ENCODE measurements at regions not wholly inside any gene's neighbourhood (a gene's known extent, or its start where the extent isn't known, plus 50 kb on each side); places are given as distances from the start of the nearest gene placed in this dataset.

DNA sequence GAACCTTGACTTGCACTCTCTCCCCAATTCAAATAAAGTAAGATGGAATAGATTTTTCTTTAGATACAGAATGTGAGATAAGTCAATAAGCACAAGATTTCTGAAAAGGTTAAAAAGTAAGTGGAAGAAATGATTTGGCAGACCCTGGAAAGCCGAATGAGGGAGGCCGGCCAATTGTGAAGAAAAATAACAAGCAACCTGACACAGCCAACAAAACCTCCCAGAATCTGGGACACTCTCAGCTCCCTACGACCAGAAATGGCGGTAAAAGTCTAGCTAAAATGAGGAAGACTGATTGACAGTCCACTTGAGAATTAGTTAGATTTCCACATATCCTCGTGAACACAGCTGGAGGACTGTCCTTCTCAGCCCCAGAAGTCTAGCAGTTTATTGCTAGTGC, 85.4 kb downstream of the KLF12 start:
- TF ChIP-seq ZNF140 (tag by site-specific recombination; IDR thresholded peaks at IDR 0.05) (no peak), ZNF510 (tag by site-specific recombination; IDR thresholded peaks at IDR 0.05; ENCODE audit: insufficient replicate concordance) (no peak), ZNF76 (tag by site-specific recombination; IDR thresholded peaks at IDR 0.05; ENCODE audit: borderline replicate concordance, low read depth) (no peak), SP2 (tag by site-specific recombination; IDR thresholded peaks at IDR 0.05) (no peak), BCL11A (tag by site-specific recombination; IDR thresholded peaks at IDR 0.05; ENCODE audit: low read depth) (no peak), ZNF184 (tag by site-specific recombination; IDR thresholded peaks at IDR 0.05) (no peak), ZBTB8A (tag by site-specific recombination; IDR thresholded peaks at IDR 0.05) (no peak)
- TF ChIP-seq, protein P1, sequence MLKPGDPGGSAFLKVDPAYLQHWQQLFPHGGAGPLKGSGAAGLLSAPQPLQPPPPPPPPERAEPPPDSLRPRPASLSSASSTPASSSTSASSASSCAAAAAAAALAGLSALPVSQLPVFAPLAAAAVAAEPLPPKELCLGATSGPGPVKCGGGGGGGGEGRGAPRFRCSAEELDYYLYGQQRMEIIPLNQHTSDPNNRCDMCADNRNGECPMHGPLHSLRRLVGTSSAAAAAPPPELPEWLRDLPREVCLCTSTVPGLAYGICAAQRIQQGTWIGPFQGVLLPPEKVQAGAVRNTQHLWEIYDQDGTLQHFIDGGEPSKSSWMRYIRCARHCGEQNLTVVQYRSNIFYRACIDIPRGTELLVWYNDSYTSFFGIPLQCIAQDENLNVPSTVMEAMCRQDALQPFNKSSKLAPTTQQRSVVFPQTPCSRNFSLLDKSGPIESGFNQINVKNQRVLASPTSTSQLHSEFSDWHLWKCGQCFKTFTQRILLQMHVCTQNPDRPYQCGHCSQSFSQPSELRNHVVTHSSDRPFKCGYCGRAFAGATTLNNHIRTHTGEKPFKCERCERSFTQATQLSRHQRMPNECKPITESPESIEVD (tag by site-specific recombination; IDR thresholded peaks at IDR 0.05) = no peak
- H3K36me3 ChIP-seq (ENCODE audit: control insufficient read depth in 2 of 2, insufficient read depth in 1 of 2, low read length in 2 of 2) = no peaks in the 10 kb centered on the region
- no peaks in the 10 kb centered on the region for H3K4me1 ChIP-seq (ENCODE audit: control insufficient read depth, insufficient read depth, low read length)
- no peaks in the 10 kb centered on the region for H3K9me3 ChIP-seq (ENCODE audit: control insufficient read depth, insufficient read depth, low read depth, low read length)
- ChIA-PET CTCF (no interaction called here), POLR2A (interaction anchor here (0.6 kb wide), 1 partner anchor 85 kb away, joined by 3 read pairs; no protein-coding TSS in a partner anchor)
- no peak overlapping the region for H3K4me3 ChIP-seq (ENCODE audit: low read depth, low read length)
- H3K27ac ChIP-seq (ENCODE audit: extremely low read depth, low read depth, low read length) = no peak overlapping the region

GRCh38 chr13:74047931-74048600, 86.1 kb downstream of the KLF12 start:
- H3K36me3 ChIP-seq (ENCODE audit: control insufficient read depth in 2 of 2, insufficient read depth in 1 of 2, low read length in 2 of 2) = no peaks in the 10 kb centered on the region
- H3K27ac ChIP-seq (ENCODE audit: extremely low read depth, low read depth, low read length) = no peak overlapping the region
- H3K9me3 ChIP-seq (ENCODE audit: control insufficient read depth, insufficient read depth, low read depth, low read length) = no peaks in the 10 kb centered on the region
- no peaks in the 10 kb centered on the region for H3K4me1 ChIP-seq (ENCODE audit: control insufficient read depth, insufficient read depth, low read length)
- POLR2A ChIA-PET = interaction anchor here (0.6 kb wide), 1 partner anchor 86 kb away, joined by 3 read pairs; no protein-coding TSS in a partner anchor
- TF ChIP-seq ATF2 (tag by site-specific recombination; IDR thresholded peaks at IDR 0.05; ENCODE audit: low read depth) = 0 out of 2 replicates have a peak, but pooled peaks have one; percentile 22
- no peak for TF ChIP-seq ZNF114 (tag by site-specific recombination; IDR thresholded peaks at IDR 0.05)
- 0 out of 2 replicates have a peak, but pooled peaks have one; percentile 15 for TF ChIP-seq KLF1 (tag by site-specific recombination; IDR thresholded peaks at IDR 0.05)
- peak; percentile 32; the same call in 1 of the 2 replicates for TF ChIP-seq KLF9 (tag by site-specific recombination; IDR thresholded peaks at IDR 0.05; ENCODE audit: low read depth)
- no peak for TF ChIP-seq SETDB1 (IDR thresholded peaks at IDR 0.05; ENCODE audit: insufficient read length, low read length)
- TF ChIP-seq, protein P2, sequence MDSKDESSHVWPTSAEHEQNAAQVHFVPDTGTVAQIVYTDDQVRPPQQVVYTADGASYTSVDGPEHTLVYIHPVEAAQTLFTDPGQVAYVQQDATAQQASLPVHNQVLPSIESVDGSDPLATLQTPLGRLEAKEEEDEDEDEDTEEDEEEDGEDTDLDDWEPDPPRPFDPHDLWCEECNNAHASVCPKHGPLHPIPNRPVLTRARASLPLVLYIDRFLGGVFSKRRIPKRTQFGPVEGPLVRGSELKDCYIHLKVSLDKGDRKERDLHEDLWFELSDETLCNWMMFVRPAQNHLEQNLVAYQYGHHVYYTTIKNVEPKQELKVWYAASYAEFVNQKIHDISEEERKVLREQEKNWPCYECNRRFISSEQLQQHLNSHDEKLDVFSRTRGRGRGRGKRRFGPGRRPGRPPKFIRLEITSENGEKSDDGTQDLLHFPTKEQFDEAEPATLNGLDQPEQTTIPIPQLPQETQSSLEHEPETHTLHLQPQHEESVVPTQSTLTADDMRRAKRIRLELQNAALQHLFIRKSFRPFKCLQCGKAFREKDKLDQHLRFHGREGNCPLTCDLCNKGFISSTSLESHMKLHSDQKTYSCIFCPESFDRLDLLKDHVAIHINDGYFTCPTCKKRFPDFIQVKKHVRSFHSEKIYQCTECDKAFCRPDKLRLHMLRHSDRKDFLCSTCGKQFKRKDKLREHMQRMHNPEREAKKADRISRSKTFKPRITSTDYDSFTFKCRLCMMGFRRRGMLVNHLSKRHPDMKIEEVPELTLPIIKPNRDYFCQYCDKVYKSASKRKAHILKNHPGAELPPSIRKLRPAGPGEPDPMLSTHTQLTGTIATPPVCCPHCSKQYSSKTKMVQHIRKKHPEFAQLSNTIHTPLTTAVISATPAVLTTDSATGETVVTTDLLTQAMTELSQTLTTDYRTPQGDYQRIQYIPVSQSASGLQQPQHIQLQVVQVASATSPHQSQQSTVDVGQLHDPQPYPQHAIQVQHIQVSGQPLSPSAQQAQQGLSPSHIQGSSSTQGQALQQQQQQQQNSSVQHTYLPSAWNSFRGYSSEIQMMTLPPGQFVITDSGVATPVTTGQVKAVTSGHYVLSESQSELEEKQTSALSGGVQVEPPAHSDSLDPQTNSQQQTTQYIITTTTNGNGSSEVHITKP (tag by site-specific recombination; IDR thresholded peaks at IDR 0.05) = no peak
- TF ChIP-seq ZNF394 (tag by site-specific recombination; IDR thresholded peaks at IDR 0.05; ENCODE audit: borderline replicate concordance) = peak; percentile 55; the same call in 1 of the 2 replicates
- CTCF ChIA-PET = interaction anchor here (0.7 kb wide), 2 partner anchors 165 to 285 kb away, joined by 3 read pairs; no protein-coding TSS in a partner anchor
- H3K4me3 ChIP-seq (ENCODE audit: low read depth, low read length) = no peak overlapping the region

Measured in HEK293 (cell line).